GM18507 (cell line): ENCODE measurements at regions not wholly inside any gene's neighbourhood (a gene's known extent, or its start where the extent isn't known, plus 50 kb on each side); places are given as distances from the start of the nearest gene placed in this dataset.
A peak's percentile ranks its signal among the peaks of the same experiment; 100 is the strongest.
"Not testable (repeated sequence)": the region's sequence is repeated elsewhere in the genome, so short reads cannot be mapped to it uniquely, and the experiment has no call there.

Source experiments
- DNase-seq: peaks from one replicate; pipeline ENCODE4 v3.0.0; 2011; ENCODE audit warnings: low read depth; ENCODE audit not compliant: insufficient read length; ENCODE audit errors: extremely low spot score
- FAIRE-seq: peaks from 2 replicates; lab custom pipeline; 2011; peaks lifted over from hg19 to GRCh38; lab: Jason Lieb, UNC

GRCh38 chr1:209196140-209196539, 387.4 kb upstream of the CAMK1G start:
- FAIRE-seq = no peak
- no peak for DNase-seq

- no peak for FAIRE-seq
- DNase-seq = no peak
Observed at GRCh38 chr1:209198961-209199750, 384.4 kb upstream of the CAMK1G start.

GRCh38 chr1:209199822-209200221, 383.7 kb upstream of the CAMK1G start:
- FAIRE-seq (no peak), DNase-seq (no peak)

- not testable (repeated sequence) for DNase-seq, FAIRE-seq
Observed at GRCh38 chr1:209202321-209202720, 381.2 kb upstream of the CAMK1G start.

GRCh38 chr1:209202830-209203532, 380.5 kb upstream of the CAMK1G start:
- peak; percentile 67 for FAIRE-seq

GRCh38 chr1:209203533-209203895, 380.0 kb upstream of the CAMK1G start:
- DNase-seq = no peak
- no peak for FAIRE-seq

More at GRCh38 chr1:209202830-209203532, 380.5 kb upstream of the CAMK1G start:
- DNase-seq = peak; percentile 15

- FAIRE-seq (no peak), DNase-seq (no peak)
Observed at GRCh38 chr1:209205039-209205438, 378.5 kb upstream of the CAMK1G start.

- FAIRE-seq (no peak), DNase-seq (no peak)
Observed at GRCh38 chr1:209207126-209207700, 376.3 kb upstream of the CAMK1G start.

GRCh38 chr1:209207701-209208286, 375.7 kb upstream of the CAMK1G start:
- peak; percentile 60 for FAIRE-seq
- peak; percentile 33 for DNase-seq

- DNase-seq (no peak), FAIRE-seq (no peak)
Observed at GRCh38 chr1:209208648-209209047, 374.9 kb upstream of the CAMK1G start.

- FAIRE-seq (no peak), DNase-seq (no peak)
Observed at GRCh38 chr1:209213989-209214388, 369.5 kb upstream of the CAMK1G start.

GRCh38 chr1:209215826-209216225, 367.7 kb upstream of the CAMK1G start:
- FAIRE-seq = no peak
- DNase-seq = no peak

- FAIRE-seq (no peak), DNase-seq (no peak)
Observed at GRCh38 chr1:209218113-209218512, 365.4 kb upstream of the CAMK1G start.

GRCh38 chr1:209218981-209219380, 364.5 kb upstream of the CAMK1G start:
- no peak for DNase-seq
- FAIRE-seq = no peak

GRCh38 chr1:209219791-209220524, 363.6 kb upstream of the CAMK1G start:
- DNase-seq = no peak

GRCh38 chr1:209222826-209223225, 360.7 kb upstream of the CAMK1G start:
- FAIRE-seq = no peak
- DNase-seq = no peak

More at GRCh38 chr1:209219791-209220524, 363.6 kb upstream of the CAMK1G start:
- no peak for FAIRE-seq

GRCh38 chr1:209223791-209224190, 359.7 kb upstream of the CAMK1G start:
- FAIRE-seq (no peak), DNase-seq (no peak)

- FAIRE-seq = no peak
- no peak for DNase-seq
Observed at GRCh38 chr1:209224886-209225285, 358.6 kb upstream of the CAMK1G start.

GRCh38 chr1:209227171-209227570, 356.3 kb upstream of the CAMK1G start:
- no peak for DNase-seq
- FAIRE-seq = no peak

GRCh38 chr1:209227941-209228340, 355.6 kb upstream of the CAMK1G start:
- FAIRE-seq (no peak), DNase-seq (no peak)
